ENCODE measurements at regions not wholly inside any gene's neighbourhood (a gene's known extent, or its start where the extent isn't known, plus 50 kb on each side); places are given as distances from the start of the nearest gene placed in this dataset.
A peak's percentile ranks its signal among the peaks of the same experiment; 100 is the strongest.

- Histone ChIP-seq H3K4me2 (ENCODE audit: low read length) (no peak overlapping the region), H3K79me2 (ENCODE audit: insufficient read depth, low read length) (no peaks in the 10 kb centered on the region), H3K9me3 (ENCODE audit: control insufficient read depth in 1 of 2, insufficient read depth in 1 of 2, low read depth in 1 of 2, low read length in 2 of 2) (peaks cover 0 to under 1% of the 10 kb centered on the region in 2 experiments; a peak in 1 of 4 replicates), H4K20me1 (ENCODE audit: insufficient read depth) (no peaks in the 10 kb centered on the region), H3K36me3 (ENCODE audit: control insufficient read depth in 1 of 2, insufficient read depth in 2 of 2, low read length in 2 of 2) (no peaks in the 10 kb centered on the region), H3K27me3 (ENCODE audit: insufficient read depth, low read length) (peaks cover 28% of the 10 kb centered on the region), H3K4me1 (ENCODE audit: control insufficient read depth in 1 of 2, insufficient read depth in 2 of 2, low read length in 2 of 2) (no peaks in the 10 kb centered on the region), H3K9ac (ENCODE audit: low read length) (no peak overlapping the region), H3K4me3 (replicated peaks in 1 of 2; ENCODE audit: low read depth in 1 of 2, low read length in 2 of 2) (no peak overlapping the region), H3K27ac (ENCODE audit: low read depth, low read length) (no peak overlapping the region), H2AFZ (ENCODE audit: low read depth, low read length, poor library complexity, severe bottlenecking) (no peak overlapping the region), H3K9me2 (ENCODE audit: insufficient read depth) (no peaks in the 10 kb centered on the region)
- intact Hi-C loops (cut with micrococcal nuclease), result no loop called here
- POLR2A ChIA-PET, result no interaction called here
- DNase-seq (ENCODE audit: low read depth, low spot score) (no peak), ATAC-seq (peak; percentile 54)
- TF ChIP-seq POLR2AphosphoS5 (IDR thresholded peaks at IDR 0.05; ENCODE audit: low read depth, low read length), result no peak
- CTCF ChIA-PET, result no interaction called here
- RAD21 ChIA-PET (ENCODE audit: low non-redundant PET in 1 of 2, low total read pairs in 2 of 2, uncharacterized antibody in 2 of 2, unreplicated experiment in 2 of 2), result no interaction called here
- BruUV-seq (replicated peaks), result no TSS peak
Measured at GRCh38 chr14:96671218-96671617, 126.0 kb upstream of the VRK1 start.

GRCh38 chr14:96673706-96674105 lies 123.5 kb upstream of the VRK1 start:
- no peak for ATAC-seq
- Histone ChIP-seq H3K9me3 (ENCODE audit: control insufficient read depth in 1 of 2, insufficient read depth in 1 of 2, low read depth in 1 of 2, low read length in 2 of 2) (peaks cover 0 to 7% of the 10 kb centered on the region in 2 experiments; a peak in 1 of 4 replicates), H4K20me1 (ENCODE audit: insufficient read depth) (no peaks in the 10 kb centered on the region), H3K36me3 (ENCODE audit: control insufficient read depth in 1 of 2, insufficient read depth in 2 of 2, low read length in 2 of 2) (no peaks in the 10 kb centered on the region), H3K79me2 (ENCODE audit: insufficient read depth, low read length) (no peaks in the 10 kb centered on the region), H3K4me1 (ENCODE audit: control insufficient read depth in 1 of 2, insufficient read depth in 2 of 2, low read length in 2 of 2) (no peaks in the 10 kb centered on the region), H3K27ac (ENCODE audit: low read depth, low read length) (no peak overlapping the region), H3K4me3 (replicated peaks in 1 of 2; ENCODE audit: low read depth in 1 of 2, low read length in 2 of 2) (no peak overlapping the region), H3K4me2 (ENCODE audit: low read length) (no peak overlapping the region), H3K9me2 (ENCODE audit: insufficient read depth) (no peaks in the 10 kb centered on the region), H3K9ac (ENCODE audit: low read length) (no peak overlapping the region), H3K27me3 (ENCODE audit: insufficient read depth, low read length) (peaks cover 17% of the 10 kb centered on the region), H2AFZ (ENCODE audit: low read depth, low read length, poor library complexity, severe bottlenecking) (no peak overlapping the region)
- TF ChIP-seq FOSL1 (IDR thresholded peaks at IDR 0.05; ENCODE audit: low read depth), result no peak
- TF ChIP-seq ATF3 (IDR thresholded peaks at IDR 0.05), result no peak
- TF ChIP-seq ZNF274 (IDR thresholded peaks at IDR 0.05; ENCODE audit: low read depth, low read length), result no peak
- TF ChIP-seq POLR2AphosphoS5 (IDR thresholded peaks at IDR 0.05; ENCODE audit: low read depth, low read length), result no peak
- TF ChIP-seq CBX3 (IDR thresholded peaks at IDR 0.05; ENCODE audit: low read depth), result no peak
- TF ChIP-seq CTCF (IDR thresholded peaks at IDR 0.05 in 2 of 3, conservative IDR thresholded peaks at IDR 0.05 in 1 of 3; ENCODE audit: borderline replicate concordance in 1 of 3, insufficient read depth in 1 of 3, low read depth in 2 of 3, low read length in 2 of 3), result no peak
- no peak for TF ChIP-seq SIN3A (IDR thresholded peaks at IDR 0.05; ENCODE audit: low read depth)
- no peak for TF ChIP-seq ZFX (IDR thresholded peaks at IDR 0.05)
- TF ChIP-seq MAX (IDR thresholded peaks at IDR 0.05), result no peak
- TF ChIP-seq POLR2A (IDR thresholded peaks at IDR 0.05; ENCODE audit: borderline replicate concordance, extremely low read depth, insufficient read depth, insufficient read length), result no peak
- no peak for TF ChIP-seq JUND (IDR thresholded peaks at IDR 0.05)
- no peak for TF ChIP-seq TCF7L2 (IDR thresholded peaks at IDR 0.05; ENCODE audit: borderline replicate concordance, extremely low read depth, insufficient read depth, insufficient read length)
- no peak for TF ChIP-seq REST (IDR thresholded peaks at IDR 0.05; ENCODE audit: low read depth)
- DNase-seq (ENCODE audit: low read depth, low spot score), result no peak
- BruUV-seq (replicated peaks), result no TSS peak
- CTCF ChIA-PET, result no interaction called here
- intact Hi-C loops (cut with micrococcal nuclease), result no loop called here
- POLR2A ChIA-PET, result no interaction called here
- RAD21 ChIA-PET (ENCODE audit: low non-redundant PET in 1 of 2, low total read pairs in 2 of 2, uncharacterized antibody in 2 of 2, unreplicated experiment in 2 of 2), result no interaction called here
